ENCODE measurements at regions not wholly inside any gene's neighbourhood (a gene's known extent, or its start where the extent isn't known, plus 50 kb on each side); places are given as distances from the start of the nearest gene placed in this dataset.

- H3K23me2 ChIP-seq (ENCODE audit: low read depth, low read length) = no peaks in the 10 kb centered on the region
- no peaks in the 10 kb centered on the region for H3K79me1 ChIP-seq (ENCODE audit: low read depth, low read length)
- H2AK5ac ChIP-seq (ENCODE audit: low read depth, low read length) = no peak overlapping the region
- H3K9ac ChIP-seq (replicated peaks in 1 of 4; ENCODE audit: extremely low read depth in 1 of 4, low read depth in 3 of 4, low read length in 3 of 4) = no peak overlapping the region
- H3K23ac ChIP-seq (ENCODE audit: insufficient read length) = no peak overlapping the region
- no peaks in the 10 kb centered on the region for H3K27me3 ChIP-seq (replicated peaks in 1 of 4; ENCODE audit: control insufficient read depth in 3 of 4, extremely low read depth in 1 of 4, insufficient read depth in 3 of 4, low read length in 3 of 4)
- no peak overlapping the region for H4K91ac ChIP-seq (replicated peaks; ENCODE audit: insufficient read length, low read length)
- H4K20me1 ChIP-seq (replicated peaks in 1 of 2; ENCODE audit: control insufficient read depth in 1 of 2, insufficient read depth in 2 of 2, low read length in 2 of 2) = no peaks in the 10 kb centered on the region
- H3K79me2 ChIP-seq (ENCODE audit: control insufficient read depth in 1 of 2, insufficient read depth in 2 of 2, low read length in 2 of 2) = no peaks in the 10 kb centered on the region
- POLR2A ChIA-PET (ENCODE audit: partially characterized antibody) = no interaction called here
- no peak overlapping the region for H3K18ac ChIP-seq (ENCODE audit: extremely low read depth, low read length)
- CTCF ChIA-PET (ENCODE audit: partially characterized antibody) = interaction anchor here (0.6 to 1.7 kb wide), 3 partner anchors 21 to 534 kb away, joined by 4 to 6 read pairs (median 5); no protein-coding TSS in a partner anchor
- no peak overlapping the region for H3K27ac ChIP-seq (ENCODE audit: low read depth, low read length)
- H4K5ac ChIP-seq (ENCODE audit: insufficient read length, low read depth, low read length) = no peak overlapping the region
- no peak overlapping the region for H2AFZ ChIP-seq (ENCODE audit: low read length)
- no peak overlapping the region for H2BK20ac ChIP-seq (ENCODE audit: low read length)
- FAIRE-seq = no peak
- no peak overlapping the region for H2BK5ac ChIP-seq (ENCODE audit: low read depth, low read length)
- H3K4me3 ChIP-seq (ENCODE audit: extremely low read depth in 1 of 4, insufficient read depth in 2 of 4, low read depth in 3 of 4, low read length in 4 of 4) = no peak overlapping the region
- no peak overlapping the region for H4K8ac ChIP-seq (ENCODE audit: extremely low read depth, insufficient read depth, low read length)
- no peak overlapping the region for H3K14ac ChIP-seq (ENCODE audit: insufficient read length)
- H3K9me3 ChIP-seq (ENCODE audit: insufficient read depth in 2 of 2, low read depth in 1 of 2, low read length in 1 of 2) = no peaks in the 10 kb centered on the region
- no peak overlapping the region for H3K4me2 ChIP-seq (ENCODE audit: insufficient read depth in 1 of 2, low read depth in 2 of 2, low read length in 2 of 2)
- H3K56ac ChIP-seq (replicated peaks; ENCODE audit: insufficient read length, low read depth, low read length) = no peak overlapping the region
- no peak overlapping the region for H2BK15ac ChIP-seq (ENCODE audit: low read length)
- H3K36me3 ChIP-seq (ENCODE audit: control insufficient read depth in 2 of 4, insufficient read depth in 4 of 4, low read length in 3 of 4) = no peaks in the 10 kb centered on the region
- DNase-seq (ENCODE audit: low read depth in 1 of 2, low spot score in 2 of 2) = no peak
- no peaks in the 10 kb centered on the region for H3K4me1 ChIP-seq (replicated peaks in 1 of 4; ENCODE audit: control insufficient read depth in 3 of 4, insufficient read depth in 4 of 4, low read length in 3 of 4)
- H2BK12ac ChIP-seq (ENCODE audit: low read depth, low read length) = no peak overlapping the region
- H2BK120ac ChIP-seq (replicated peaks; ENCODE audit: low read depth, low read length) = no peak overlapping the region
- H3K4ac ChIP-seq (replicated peaks; ENCODE audit: insufficient read length, low read depth, low read length) = no peak overlapping the region
- WGBS, 2 experiments (ENCODE audit: extremely low coverage in 1 of 2, insufficient coverage in 1 of 2, insufficient read length in 1 of 2, insufficient replicate concordance in 2 of 2, low coverage in 1 of 2, low lambda C conversion rate in 2 of 2, missing lambda C conversion rate in 1 of 2) = 91% methylated on average over 1 of the region's 1 CpG; no CpG with 5 or more reads in 1 of the 2 experiments
- TF ChIP-seq SIX5 (IDR thresholded peaks at IDR 0.05; ENCODE audit: low read depth, low read length) = no peak
- TF ChIP-seq CEBPB (IDR thresholded peaks at IDR 0.05; ENCODE audit: low read depth, low read length) = no peak
- no peak for TF ChIP-seq TCF12 (IDR thresholded peaks at IDR 0.05; ENCODE audit: low read depth, low read length)
- TF ChIP-seq FOSL1 (IDR thresholded peaks at IDR 0.05; ENCODE audit: insufficient read depth, low read depth, low read length) = no peak
- TF ChIP-seq RAD21 (IDR thresholded peaks at IDR 0.05 in 1 of 2, conservative IDR thresholded peaks at IDR 0.05 in 1 of 2; ENCODE audit: low read depth in 2 of 2, low read length in 2 of 2) = no peak
- no peak for TF ChIP-seq RNF2 (IDR thresholded peaks at IDR 0.05; ENCODE audit: borderline replicate concordance, low read depth, low read length, missing control alignments, poor library complexity, severe bottlenecking)
- TF ChIP-seq NRF1 (IDR thresholded peaks at IDR 0.05; ENCODE audit: low read depth, low read length) = no peak
- no peak for TF ChIP-seq TEAD4 (IDR thresholded peaks at IDR 0.05; ENCODE audit: low read depth, low read length)
- no peak for TF ChIP-seq NANOG (IDR thresholded peaks at IDR 0.05; ENCODE audit: insufficient read depth, low read depth, low read length, poor library complexity, severe bottlenecking)
- no peak for TF ChIP-seq TAF1 (IDR thresholded peaks at IDR 0.05; ENCODE audit: low read depth, low read length)
- no peak for TF ChIP-seq GTF2F1 (IDR thresholded peaks at IDR 0.05; ENCODE audit: borderline replicate concordance, low read depth, low read length)
- no peak for TF ChIP-seq ATF3 (IDR thresholded peaks at IDR 0.05; ENCODE audit: insufficient read depth, low read depth, low read length)
- no peak for TF ChIP-seq JUND (IDR thresholded peaks at IDR 0.05; ENCODE audit: low read length)
- no peak for TF ChIP-seq SRF (IDR thresholded peaks at IDR 0.05; ENCODE audit: low read depth, low read length)
- TF ChIP-seq CBX5 (IDR thresholded peaks at IDR 0.05; ENCODE audit: low read depth, low read length) = no peak
Measured at GRCh38 chr6:56335726-56336125, 88.3 kb upstream of the COL21A1 start.
